MCF 10A (cell line): ENCODE measurements at regions not wholly inside any gene's neighbourhood (a gene's known extent, or its start where the extent isn't known, plus 50 kb on each side); places are given as distances from the start of the nearest gene placed in this dataset.

Experiments used
- BruUV-seq: library from RNA; stranded (reverse); fragments of 400-500 nt; replicated peaks from 2 replicates; lab custom pipeline; 2021; lab: Mats Ljungman, UMichigan
- CTCF ChIA-PET: fragments of 300-600 bp; sonication (Branson Sonifier 250); formaldehyde crosslinking; extraction: SDS; loops from one replicate; lab custom pipeline; 2021; ENCODE audit warnings: antibody characterized with exemption, inconsistent platforms; lab: Yijun Ruan, JAX
- POLR2A ChIA-PET: fragments of 300-600, 350-650 bp; sonication (Branson Sonifier 250); formaldehyde crosslinking; extraction: SDS; loops from one replicate; lab custom pipeline; 2020; ENCODE audit warnings: antibody characterized with exemption, inconsistent platforms; lab: Yijun Ruan, JAX
- DNase-seq: peaks from one replicate; pipeline ENCODE4 v3.0.0-alpha.2; 2018; ENCODE audit not compliant: unreplicated experiment
- H3K27ac Mint-ChIP-seq: one replicate; pipeline ENCODE4 v1.8.0; 2022; ENCODE audit warnings: mild to moderate bottlenecking, low read depth, mixed read lengths; ENCODE audit not compliant: unreplicated experiment
- H3K27me3 Mint-ChIP-seq: one replicate; pipeline ENCODE4 v1.8.0; 2022; ENCODE audit warnings: mixed read lengths; ENCODE audit not compliant: insufficient read depth, unreplicated experiment
- H3K36me3 Mint-ChIP-seq: one replicate; pipeline ENCODE4 v1.8.0; 2022; ENCODE audit warnings: mild to moderate bottlenecking, moderate library complexity, mixed read lengths; ENCODE audit not compliant: insufficient read depth, unreplicated experiment
- H3K4me1 Mint-ChIP-seq: one replicate; pipeline ENCODE4 v1.8.0; 2022; ENCODE audit warnings: mixed read lengths; ENCODE audit not compliant: insufficient read depth, unreplicated experiment
- H3K4me3 Mint-ChIP-seq: one replicate; pipeline ENCODE4 v1.8.0; 2022; ENCODE audit warnings: mild to moderate bottlenecking, moderate library complexity, mixed read lengths; ENCODE audit not compliant: unreplicated experiment
- H3K9me3 Mint-ChIP-seq: one replicate; pipeline ENCODE4 v1.8.0; 2022; ENCODE audit warnings: mixed read lengths; ENCODE audit not compliant: unreplicated experiment
- CTCF ChIP-seq: fragments of 200-600 bp; IDR thresholded peaks from one replicate; pipeline ENCODE4 v1.8.0; 2022; ENCODE audit warnings: antibody characterized with exemption, mild to moderate bottlenecking; ENCODE audit not compliant: unreplicated experiment
- intact Hi-C: fragments of 100-400 bp; cut with micrococcal nuclease; formaldehyde crosslinking; loops from 2 replicates; pipeline ENCODE4 v1.14.1; 2022

GRCh38 chr13:44870456-44870929, 118.8 kb downstream of the NUFIP1 start:
- ChIA-PET CTCF (interaction anchor here (0.5 to 1.9 kb wide), 4 partner anchors 11 to 817 kb away, joined by 3 to 7 read pairs (median 4); no protein-coding TSS in a partner anchor), POLR2A (interaction anchor here (0.6 to 1.6 kb wide), 4 partner anchors 46 to 386 kb away, joined by 3 to 4 read pairs (median 3); partner anchors contain the start of gene TSC22D1)
- Mint-ChIP-seq H3K4me1 (peaks cover 19% of the 10 kb centered on the region), H3K27ac (peak overlapping the region; percentile 79), H3K27me3 (no peaks in the 10 kb centered on the region), H3K4me3 (no peak overlapping the region), H3K9me3 (peaks cover 8% of the 10 kb centered on the region), H3K36me3 (no peaks in the 10 kb centered on the region)
- peak; percentile 45 for DNase-seq
- TF ChIP-seq CTCF: no peak
- intact Hi-C loops: no loop called here
- no TSS peak for BruUV-seq

- Mint-ChIP-seq H3K27me3 (no peaks in the 10 kb centered on the region), H3K9me3 (peaks cover 8% of the 10 kb centered on the region), H3K4me1 (peaks cover 19% of the 10 kb centered on the region), H3K27ac (peak overlapping the region; percentile 35), H3K4me3 (no peak overlapping the region), H3K36me3 (peaks cover 4% of the 10 kb centered on the region)
- TF ChIP-seq CTCF: no peak
- intact Hi-C loops: no loop called here
- ChIA-PET CTCF (interaction anchor here (0.6 to 1.2 kb wide), 2 partner anchors 52 to 386 kb away, joined by 3 to 4 read pairs; no protein-coding TSS in a partner anchor), POLR2A (interaction anchor here (0.9 kb wide), 1 partner anchor 346 kb away, joined by 4 read pairs; no protein-coding TSS in a partner anchor)
- BruUV-seq: no TSS peak
- DNase-seq: no peak
These were observed 120.1 kb downstream of the NUFIP1 start for GRCh38 chr13:44869167-44869566.

GRCh38 chr13:44868397-44868796, 120.9 kb downstream of the NUFIP1 start:
- intact Hi-C loops: no loop called here
- DNase-seq: no peak
- CTCF ChIA-PET: interaction anchor here (1.0 to 1.2 kb wide), 2 partner anchors 30 to 385 kb away, joined by 3 read pairs; no protein-coding TSS in a partner anchor
- peaks cover 19% of the 10 kb centered on the region for H3K4me1 Mint-ChIP-seq
- no peaks in the 10 kb centered on the region for H3K27me3 Mint-ChIP-seq
- no peak overlapping the region for H3K4me3 Mint-ChIP-seq
- peaks cover 6% of the 10 kb centered on the region for H3K36me3 Mint-ChIP-seq
- BruUV-seq: no TSS peak
- H3K27ac Mint-ChIP-seq: peak overlapping the region; percentile 35
- H3K9me3 Mint-ChIP-seq: peaks cover 8% of the 10 kb centered on the region
- POLR2A ChIA-PET: interaction anchor here (0.6 to 1.7 kb wide), 3 partner anchors 47 to 345 kb away, joined by 3 to 4 read pairs (median 4); no protein-coding TSS in a partner anchor
- no peak for TF ChIP-seq CTCF

GRCh38 chr13:44867825-44868224, 121.4 kb downstream of the NUFIP1 start:
- Mint-ChIP-seq H3K4me3 (no peak overlapping the region), H3K27ac (no peak overlapping the region), H3K4me1 (peaks cover 19% of the 10 kb centered on the region), H3K36me3 (peaks cover 6% of the 10 kb centered on the region), H3K27me3 (no peaks in the 10 kb centered on the region), H3K9me3 (peaks cover 8% of the 10 kb centered on the region)
- ChIA-PET POLR2A (interaction anchor here (0.6 to 1.7 kb wide), 2 partner anchors 48 to 65 kb away, joined by 3 to 4 read pairs; no protein-coding TSS in a partner anchor), CTCF (interaction anchor here (0.6 to 1.2 kb wide), 3 partner anchors 31 to 384 kb away, joined by 3 to 5 read pairs (median 3); no protein-coding TSS in a partner anchor)
- TF ChIP-seq CTCF: no peak
- intact Hi-C loops: no loop called here
- BruUV-seq: no TSS peak
- no peak for DNase-seq
